Bone marrow (tissue), 2 donors: ENCODE measurements at regions not wholly inside any gene's neighbourhood (a gene's known extent, or its start where the extent isn't known, plus 50 kb on each side); places are given as distances from the start of the nearest gene placed in this dataset.

Source experiments
- DNase-seq, 2 donors: peaks; one replicate each; lab custom pipeline; 2025; lab: John Stamatoyannopoulos, UW

DNA sequence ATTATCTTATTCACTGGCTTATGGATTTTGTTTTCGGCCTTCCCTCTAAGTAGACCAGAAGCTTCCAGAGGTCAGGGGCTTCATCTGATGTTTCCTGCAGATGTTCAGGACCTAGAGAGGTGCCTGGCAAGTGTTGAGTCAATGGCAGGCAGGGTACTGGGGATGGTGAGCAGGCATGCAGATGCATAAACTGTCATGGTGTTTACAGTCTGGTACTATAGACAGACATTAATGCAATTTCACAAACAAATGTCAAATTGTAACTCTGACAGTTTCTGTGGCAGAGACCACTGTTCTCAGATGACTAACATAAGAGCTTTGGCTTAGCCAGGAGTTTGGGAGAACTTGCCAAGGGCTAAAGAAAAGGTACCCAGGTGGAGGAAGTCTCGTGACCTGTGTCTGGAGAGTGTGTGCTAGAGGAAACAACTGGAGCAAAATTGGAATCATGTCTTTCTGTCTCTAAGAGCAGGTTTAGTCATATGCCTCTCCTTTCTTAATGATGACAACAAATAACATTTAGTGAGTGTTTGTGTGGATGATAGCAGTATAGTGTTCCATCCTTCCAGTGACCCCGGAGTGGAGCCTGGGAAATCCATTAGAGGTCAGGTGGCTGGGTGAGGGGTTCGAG, 53.7 kb upstream of the TRAK1 start:
- DNase-seq = no peak

DNA sequence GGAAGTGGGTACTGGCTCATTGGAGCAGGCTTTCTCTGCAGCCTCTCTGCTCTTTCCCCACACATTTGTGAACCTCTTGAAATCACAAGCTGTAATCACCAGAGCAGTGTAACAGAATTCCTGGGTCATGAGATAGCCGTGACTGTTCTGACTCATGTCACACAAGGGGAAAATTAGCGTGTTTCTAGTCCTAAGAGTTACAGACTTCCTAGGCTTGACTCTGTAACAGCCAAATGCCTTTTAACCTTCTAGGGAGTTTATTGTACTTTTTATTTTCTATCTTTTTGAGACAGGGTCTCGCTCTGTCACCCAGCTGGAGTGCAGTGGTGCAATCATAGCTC, 54.7 kb upstream of the TRAK1 start:
- no peak for DNase-seq

DNA sequence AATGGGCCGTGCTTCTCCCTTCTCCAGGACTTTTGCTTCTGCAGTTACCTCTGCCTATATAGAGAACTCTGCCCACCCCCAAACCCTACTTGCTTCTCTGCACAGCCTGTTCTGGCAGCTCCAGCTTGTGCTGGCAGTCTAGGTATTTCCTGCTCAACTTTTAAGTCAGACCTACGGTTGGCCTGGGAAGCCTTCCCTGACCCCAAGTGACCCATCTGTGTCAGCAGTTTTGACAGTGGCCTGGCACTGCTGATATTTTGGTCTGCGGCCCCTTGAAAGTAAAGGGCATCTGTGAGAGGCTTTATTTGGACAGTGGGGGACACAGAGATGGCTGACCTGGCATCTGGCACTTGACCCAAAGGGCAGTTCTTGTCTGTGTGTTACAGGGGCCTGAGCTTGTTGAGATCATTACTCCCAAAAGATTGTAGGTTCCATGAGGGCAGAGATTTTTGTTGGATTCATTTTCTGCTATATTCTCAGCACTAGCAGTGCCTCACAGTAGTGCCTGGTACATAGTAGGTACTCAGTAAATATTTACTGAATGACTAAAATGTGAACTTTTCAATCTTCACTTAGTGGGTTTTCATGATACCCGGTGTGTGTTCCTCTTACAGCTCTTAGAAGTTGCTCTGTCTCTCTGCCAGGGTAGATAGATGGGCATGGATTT, 55.2 kb upstream of the TRAK1 start:
- DNase-seq = no peak

DNA sequence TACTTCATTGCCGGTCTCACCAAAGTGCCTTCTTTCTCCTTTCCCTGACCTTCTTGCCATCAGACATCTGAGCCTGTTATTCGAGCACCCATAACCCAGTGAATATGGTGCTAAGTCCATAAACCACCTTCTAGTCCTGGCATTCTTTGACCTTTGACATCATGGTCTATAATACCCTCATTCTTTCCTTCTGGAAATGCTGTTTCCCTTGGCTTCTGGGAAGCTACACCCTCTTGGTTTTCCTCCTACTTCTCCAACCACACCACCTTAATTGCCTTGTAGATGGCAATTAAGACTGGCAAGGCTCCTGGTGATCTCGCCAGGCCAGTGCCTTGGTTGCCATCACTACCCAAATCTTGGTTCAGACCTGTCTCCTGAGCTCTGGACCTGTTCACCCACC, 56.1 kb upstream of the TRAK1 start:
- no peak for DNase-seq

- DNase-seq = no peak
Observed at GRCh38 chr3:42033741-42034140, 57.4 kb upstream of the TRAK1 start.

DNA sequence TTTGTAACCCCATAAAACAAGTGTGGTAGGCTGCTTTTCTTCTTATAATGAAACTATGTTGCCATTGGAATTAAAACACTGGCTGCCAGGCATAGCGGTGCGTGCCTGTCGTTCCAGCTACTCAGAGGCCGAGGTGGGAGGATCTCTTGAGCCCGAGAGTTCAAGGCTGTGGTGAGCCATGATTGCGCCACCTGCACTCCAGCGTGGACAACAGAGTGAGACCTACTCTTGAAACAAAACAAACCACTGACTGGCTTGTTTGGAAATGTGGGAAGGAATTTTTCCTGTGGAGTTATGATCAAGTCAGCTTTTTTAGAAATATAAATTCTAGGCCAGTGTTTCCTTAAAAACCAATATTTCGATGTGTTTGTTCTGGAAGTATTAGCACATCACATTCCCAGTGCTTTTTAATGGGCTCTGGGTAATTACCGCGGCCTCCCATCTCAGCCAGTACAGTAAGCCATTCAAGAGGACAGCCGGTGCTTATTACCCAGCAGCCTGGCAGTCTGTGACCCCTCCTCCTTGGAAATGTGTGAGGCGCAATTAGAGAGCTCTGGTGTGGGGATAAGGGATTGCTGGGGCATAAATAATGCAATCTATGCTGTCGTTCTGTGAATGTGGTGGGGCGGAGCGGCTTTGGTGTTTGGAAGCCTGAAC, 58.3 kb upstream of the TRAK1 start:
- DNase-seq = no peak

DNA sequence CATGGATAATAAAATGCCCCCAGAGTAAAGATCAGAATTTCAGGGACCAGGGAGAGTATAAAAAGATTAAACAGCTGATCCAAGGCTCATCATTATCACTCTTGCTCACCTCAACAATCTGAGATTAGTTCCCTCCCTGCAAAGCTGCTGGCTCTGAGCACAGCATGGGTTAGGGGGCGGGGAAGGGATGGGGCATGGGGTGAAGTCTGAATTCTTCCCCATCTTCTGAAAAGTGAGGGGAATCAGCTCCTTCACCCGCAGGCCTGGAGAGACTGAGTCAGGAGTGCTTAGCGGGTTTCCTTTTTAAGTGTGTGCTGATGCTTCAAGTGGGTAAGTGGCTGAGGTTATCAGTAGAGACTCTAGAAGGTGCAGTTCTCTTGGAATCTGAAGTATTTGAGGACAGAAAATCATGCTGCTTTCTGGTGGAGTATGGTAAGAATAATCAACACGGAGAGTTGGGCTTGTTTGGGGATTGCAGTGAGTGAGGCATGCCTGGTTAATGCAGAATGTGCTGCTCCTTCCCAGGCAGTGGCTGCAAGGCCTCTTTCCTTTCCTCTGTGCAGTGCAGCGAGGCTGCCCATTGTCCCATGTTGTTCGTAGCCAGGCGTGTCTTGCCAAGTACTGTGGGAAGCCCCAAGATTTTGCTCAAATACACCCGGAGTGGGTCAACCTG, 59.2 kb upstream of the TRAK1 start:
- DNase-seq = no peak

- no peak for DNase-seq
Observed at GRCh38 chr3:42028474-42028873, 62.7 kb upstream of the TRAK1 start.

GRCh38 chr3:42027571-42027970, 63.6 kb upstream of the TRAK1 start:
- DNase-seq = no peak

DNA sequence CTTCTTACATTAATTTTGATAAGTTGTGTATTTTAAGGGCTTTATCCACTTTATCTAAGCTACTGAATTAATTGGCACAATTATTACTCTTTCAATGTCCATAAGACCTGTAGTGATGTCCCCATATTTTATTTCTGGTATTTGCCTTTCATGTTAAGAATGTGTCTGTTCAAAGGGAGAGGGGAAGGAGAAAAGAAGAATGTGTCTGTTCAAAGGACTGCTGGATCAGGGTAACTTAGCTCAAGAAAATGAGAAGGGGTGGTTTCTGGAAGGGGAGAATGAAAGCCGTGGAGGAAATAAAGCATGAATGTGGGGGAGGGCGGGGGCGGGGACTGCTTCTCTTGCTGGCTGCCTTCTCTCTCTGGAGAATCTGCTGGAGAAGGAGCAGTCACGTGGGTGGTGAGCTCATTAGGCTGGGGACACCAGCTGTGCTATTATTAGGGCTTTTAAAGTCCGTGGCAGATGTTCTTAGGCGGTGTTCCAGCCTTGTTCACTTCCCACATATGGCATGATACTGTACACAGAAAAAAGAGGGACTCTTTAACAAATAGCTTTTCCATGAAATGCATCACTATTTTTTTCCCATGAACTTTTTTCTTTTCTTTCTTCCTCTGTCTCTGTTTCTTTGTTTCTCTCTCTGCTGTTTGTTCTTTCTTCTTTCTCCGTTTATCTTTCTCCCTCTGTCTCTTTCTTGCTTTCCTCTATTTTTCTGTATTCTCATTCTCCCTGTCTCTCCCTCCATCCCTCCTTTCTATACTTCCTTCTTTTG, 63.7 kb upstream of the ULK4 start:
- DNase-seq = peak; percentile 18 to 78

GRCh38 chr3:42024591-42025351, 62.9 kb upstream of the ULK4 start:
- DNase-seq = no peak

GRCh38 chr3:42023380-42023779, 61.5 kb upstream of the ULK4 start:
- no peak for DNase-seq

- DNase-seq = no peak
Observed at GRCh38 chr3:42022355-42022754, 60.5 kb upstream of the ULK4 start.

DNA sequence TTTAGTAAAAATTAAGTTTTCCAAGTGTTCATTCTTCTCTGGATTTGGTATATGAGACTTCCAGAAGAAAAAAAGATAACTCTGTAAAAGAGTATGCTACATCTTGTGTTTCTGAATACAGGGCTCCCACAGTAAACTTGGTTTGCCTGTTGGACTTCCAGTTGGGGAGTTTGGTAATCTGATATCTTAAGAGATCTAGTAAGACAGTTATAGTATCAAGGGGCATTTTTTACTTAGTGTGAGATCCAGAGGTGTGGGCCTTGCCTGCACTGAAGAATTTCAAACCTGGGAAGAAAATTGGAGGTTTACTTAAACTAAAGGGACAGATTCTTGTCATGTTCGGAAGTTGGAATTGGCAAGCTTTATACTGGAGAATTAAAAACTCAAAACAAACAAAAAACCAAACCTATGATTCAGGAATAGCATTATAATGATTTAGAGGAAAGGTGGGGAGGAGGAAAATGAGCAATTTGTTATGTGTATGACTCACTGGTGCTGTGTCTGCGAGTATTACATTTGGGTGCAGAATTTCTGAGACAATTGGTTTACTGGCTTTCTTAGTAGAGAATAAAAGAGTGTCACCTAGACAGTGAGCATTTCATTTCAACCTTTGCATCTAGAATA, 58.9 kb upstream of the ULK4 start:
- peak in 1 of 2 donors; percentile 50 for DNase-seq

DNA sequence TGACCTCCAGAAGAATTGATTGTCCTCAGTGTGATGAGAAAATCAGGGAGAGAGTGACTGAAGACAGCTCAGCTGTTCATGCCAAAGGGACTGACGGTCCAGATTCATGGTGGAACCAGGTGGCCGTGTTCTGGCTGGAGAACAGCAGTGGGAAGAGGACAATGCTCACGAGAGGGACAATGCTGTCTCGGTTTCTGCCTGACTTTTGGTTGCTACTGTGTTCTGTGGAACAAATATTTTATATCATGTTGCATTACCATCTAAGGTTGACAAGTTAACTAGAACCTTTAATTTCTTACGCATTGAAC, 58.0 kb upstream of the ULK4 start:
- DNase-seq = no peak

- no peak for DNase-seq
Observed at GRCh38 chr3:42019144-42019952, 57.4 kb upstream of the ULK4 start.

DNA sequence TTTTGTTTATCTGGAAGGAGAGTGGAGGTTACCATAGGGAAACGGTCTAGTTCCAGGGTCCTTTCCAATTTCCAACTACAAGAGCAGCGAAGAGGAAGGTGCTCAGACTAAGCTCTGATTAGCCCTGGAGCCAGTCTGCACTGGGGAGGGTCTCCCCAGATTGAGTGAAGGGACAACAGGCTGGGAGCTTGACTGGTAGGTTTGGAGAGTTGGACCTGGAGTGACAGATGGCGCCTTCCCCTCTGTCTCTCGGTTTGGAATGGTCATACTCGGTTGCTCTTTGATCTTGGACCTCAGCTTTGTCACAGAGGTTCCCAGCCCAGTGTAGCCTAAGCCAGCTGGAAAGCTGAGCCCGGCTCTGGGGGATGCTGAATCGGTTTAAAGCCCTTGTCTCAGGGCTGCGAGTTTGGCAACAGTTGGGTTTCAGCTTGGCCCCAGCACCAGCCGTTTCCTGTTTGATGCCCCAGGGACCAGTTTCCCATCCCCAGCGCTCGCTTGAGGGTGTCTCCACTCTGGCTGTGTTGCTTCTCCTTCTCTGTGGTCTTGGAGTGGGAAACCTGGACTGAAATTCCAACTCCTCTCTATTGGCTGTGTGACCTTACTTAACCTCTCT, 53.1 kb upstream of the ULK4 start:
- peak in 1 of 2 donors; percentile 42 for DNase-seq

DNA sequence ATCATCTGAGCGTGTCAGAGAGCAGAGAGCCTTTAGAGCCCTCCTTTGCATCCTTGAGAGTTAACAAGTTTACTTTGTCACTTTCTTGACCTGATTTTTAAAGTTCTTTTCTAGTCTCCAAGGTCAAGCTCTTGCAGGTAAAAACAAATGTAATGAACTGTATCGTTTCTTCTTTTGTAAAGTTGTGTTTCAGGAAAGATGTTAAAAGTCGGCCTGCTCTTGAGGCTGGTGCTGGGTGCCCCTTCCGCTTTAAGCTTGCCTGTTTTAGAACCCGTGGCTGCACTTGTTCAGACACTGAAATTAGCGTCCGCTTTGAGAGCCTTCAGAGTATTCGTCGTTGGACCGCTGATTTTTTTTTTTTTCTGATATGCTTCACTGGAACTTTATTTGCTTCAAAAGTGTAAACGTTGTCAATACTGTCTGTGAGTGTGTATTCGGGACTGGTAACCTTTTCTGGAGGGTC, 52.6 kb upstream of the ULK4 start:
- no peak for DNase-seq

- peak in 1 of 2 donors; percentile 24 for DNase-seq
Observed at GRCh38 chr3:42013691-42014457, 52.0 kb upstream of the ULK4 start.
